OCI-LY7 (cell line): ENCODE measurements at regions not wholly inside any gene's neighbourhood (a gene's known extent, or its start where the extent isn't known, plus 50 kb on each side); places are given as distances from the start of the nearest gene placed in this dataset.

Experiments used
- CTCF ChIP-seq: fragments of 200-600 bp; sonication (generic); conservative IDR thresholded peaks from 2 replicates; pipeline ENCODE4 v1.5.1; 2014; ENCODE audit warnings: mild to moderate bottlenecking, antibody characterized with exemption, low read length, moderate library complexity, mixed read lengths
- EZH2phosphoT487 ChIP-seq: fragments of 200-600 bp; sonication (generic); IDR thresholded peaks from 2 replicates; pipeline ENCODE4 v1.6.1; 2018; ENCODE audit warnings: low read depth, borderline replicate concordance, mild to moderate bottlenecking, mixed run types, antibody characterized with exemption, low read length, moderate library complexity, mixed read lengths

- TF ChIP-seq CTCF, result no peak
- TF ChIP-seq EZH2phosphoT487, result no peak
These were observed 608.0 kb downstream of the BRINP1 start for GRCh38 chr9:118761016-118761790.
